Right lobe of liver (tissue), 4 donors: ENCODE measurements at regions not wholly inside any gene's neighbourhood (a gene's known extent, or its start where the extent isn't known, plus 50 kb on each side); places are given as distances from the start of the nearest gene placed in this dataset.

ENCODE experiments used
- POLR2A ChIP-seq: fragments of 450-650 bp; IDR thresholded peaks from one replicate; pipeline ENCODE4 v1.6.1; 2017; ENCODE audit warnings: antibody characterized with exemption, mild to moderate bottlenecking
- TF ChIP-seq, protein P1 (sequence below), 4 donors: fragments of 200-600 bp in 3 of 4; fragments of 450-650 bp in 1 of 4; IDR thresholded peaks; one replicate each; pipeline versions ENCODE4 v1.5.1 to v1.8.0; 2016 to 2022; ENCODE audit warnings: antibody characterized with exemption in 4 of 4, mild to moderate bottlenecking in 2 of 4
- donor health status: DM: no; HTN: no; CAD: no.
- donor health status: DM: no; HTN: no; CAD: no.
- donor health status: DM: no; HTN: yes; CAD: no.

- TF ChIP-seq, protein P1, sequence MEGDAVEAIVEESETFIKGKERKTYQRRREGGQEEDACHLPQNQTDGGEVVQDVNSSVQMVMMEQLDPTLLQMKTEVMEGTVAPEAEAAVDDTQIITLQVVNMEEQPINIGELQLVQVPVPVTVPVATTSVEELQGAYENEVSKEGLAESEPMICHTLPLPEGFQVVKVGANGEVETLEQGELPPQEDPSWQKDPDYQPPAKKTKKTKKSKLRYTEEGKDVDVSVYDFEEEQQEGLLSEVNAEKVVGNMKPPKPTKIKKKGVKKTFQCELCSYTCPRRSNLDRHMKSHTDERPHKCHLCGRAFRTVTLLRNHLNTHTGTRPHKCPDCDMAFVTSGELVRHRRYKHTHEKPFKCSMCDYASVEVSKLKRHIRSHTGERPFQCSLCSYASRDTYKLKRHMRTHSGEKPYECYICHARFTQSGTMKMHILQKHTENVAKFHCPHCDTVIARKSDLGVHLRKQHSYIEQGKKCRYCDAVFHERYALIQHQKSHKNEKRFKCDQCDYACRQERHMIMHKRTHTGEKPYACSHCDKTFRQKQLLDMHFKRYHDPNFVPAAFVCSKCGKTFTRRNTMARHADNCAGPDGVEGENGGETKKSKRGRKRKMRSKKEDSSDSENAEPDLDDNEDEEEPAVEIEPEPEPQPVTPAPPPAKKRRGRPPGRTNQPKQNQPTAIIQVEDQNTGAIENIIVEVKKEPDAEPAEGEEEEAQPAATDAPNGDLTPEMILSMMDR (IDR thresholded peaks at IDR 0.05): no peak
- no peak for TF ChIP-seq POLR2A
Measured at GRCh38 chr3:65259946-65260345, 572.1 kb upstream of the ADAMTS9 start.
